Fibroblast of pulmonary artery (primary cell): ENCODE measurements at regions not wholly inside any gene's neighbourhood (a gene's known extent, or its start where the extent isn't known, plus 50 kb on each side); places are given as distances from the start of the nearest gene placed in this dataset.

Experiments used
- DNase-seq: peaks from one replicate; pipeline ENCODE4 v3.0.0-alpha.2; 2010; ENCODE audit warnings: low read depth
- H3K4me3 ChIP-seq: replicated peaks from 2 replicates; pipeline ENCODE4 v1.5.1; 2011; ENCODE audit warnings: low read depth, mild to moderate bottlenecking, control low read depth, low read length, moderate library complexity
- TF ChIP-seq, protein P1 (sequence below): IDR thresholded peaks from 2 replicates; pipeline ENCODE4 v1.5.1; 2011; ENCODE audit warnings: mild to moderate bottlenecking, control low read depth, low read length, inconsistent platforms; ENCODE audit errors: missing control alignments

DNA sequence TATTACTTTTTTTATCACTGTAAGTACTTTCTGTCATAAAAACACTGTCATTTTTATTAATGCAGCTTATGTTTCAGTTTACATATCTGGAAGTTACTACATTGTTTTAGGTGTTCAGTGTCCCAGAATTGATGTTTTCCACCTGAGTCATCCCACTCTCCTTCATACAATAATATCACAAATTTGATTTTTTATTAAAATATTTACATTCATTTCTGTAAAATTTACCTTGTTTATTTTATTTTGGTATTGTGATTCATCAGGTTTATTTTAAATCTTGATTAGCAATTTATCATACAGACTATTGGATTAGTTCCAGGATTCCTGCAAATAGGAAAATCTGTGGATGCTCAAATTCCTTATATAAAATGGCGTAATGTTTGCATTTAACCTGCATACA lies 1662.9 kb downstream of the SUCLG1 start:
- DNase-seq, result peak; percentile 12
- H3K4me3 ChIP-seq, result no peak overlapping the region
- TF ChIP-seq, protein P1, sequence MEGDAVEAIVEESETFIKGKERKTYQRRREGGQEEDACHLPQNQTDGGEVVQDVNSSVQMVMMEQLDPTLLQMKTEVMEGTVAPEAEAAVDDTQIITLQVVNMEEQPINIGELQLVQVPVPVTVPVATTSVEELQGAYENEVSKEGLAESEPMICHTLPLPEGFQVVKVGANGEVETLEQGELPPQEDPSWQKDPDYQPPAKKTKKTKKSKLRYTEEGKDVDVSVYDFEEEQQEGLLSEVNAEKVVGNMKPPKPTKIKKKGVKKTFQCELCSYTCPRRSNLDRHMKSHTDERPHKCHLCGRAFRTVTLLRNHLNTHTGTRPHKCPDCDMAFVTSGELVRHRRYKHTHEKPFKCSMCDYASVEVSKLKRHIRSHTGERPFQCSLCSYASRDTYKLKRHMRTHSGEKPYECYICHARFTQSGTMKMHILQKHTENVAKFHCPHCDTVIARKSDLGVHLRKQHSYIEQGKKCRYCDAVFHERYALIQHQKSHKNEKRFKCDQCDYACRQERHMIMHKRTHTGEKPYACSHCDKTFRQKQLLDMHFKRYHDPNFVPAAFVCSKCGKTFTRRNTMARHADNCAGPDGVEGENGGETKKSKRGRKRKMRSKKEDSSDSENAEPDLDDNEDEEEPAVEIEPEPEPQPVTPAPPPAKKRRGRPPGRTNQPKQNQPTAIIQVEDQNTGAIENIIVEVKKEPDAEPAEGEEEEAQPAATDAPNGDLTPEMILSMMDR, result no peak

DNA sequence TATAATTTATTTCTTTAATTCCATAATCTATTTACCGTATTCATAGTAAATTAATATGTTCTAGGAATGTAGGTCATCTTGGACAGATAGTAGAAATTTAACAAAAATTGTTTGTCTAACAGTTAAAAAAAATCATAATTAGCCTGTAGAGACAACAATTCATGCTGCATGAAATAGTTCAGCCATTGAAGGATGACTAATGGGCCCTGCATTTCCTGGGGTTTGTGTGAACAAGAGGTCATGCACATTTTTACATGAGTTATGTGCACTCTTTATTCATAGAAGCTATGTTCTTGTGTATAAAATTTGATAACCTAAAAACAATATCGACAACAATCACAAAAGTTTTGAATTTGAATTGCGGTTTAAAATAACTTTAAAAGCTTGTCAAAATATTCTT lies 1663.6 kb downstream of the SUCLG1 start:
- H3K4me3 ChIP-seq, result no peak overlapping the region
- TF ChIP-seq, protein P1, result no peak
- peak; percentile 82 for DNase-seq

DNA sequence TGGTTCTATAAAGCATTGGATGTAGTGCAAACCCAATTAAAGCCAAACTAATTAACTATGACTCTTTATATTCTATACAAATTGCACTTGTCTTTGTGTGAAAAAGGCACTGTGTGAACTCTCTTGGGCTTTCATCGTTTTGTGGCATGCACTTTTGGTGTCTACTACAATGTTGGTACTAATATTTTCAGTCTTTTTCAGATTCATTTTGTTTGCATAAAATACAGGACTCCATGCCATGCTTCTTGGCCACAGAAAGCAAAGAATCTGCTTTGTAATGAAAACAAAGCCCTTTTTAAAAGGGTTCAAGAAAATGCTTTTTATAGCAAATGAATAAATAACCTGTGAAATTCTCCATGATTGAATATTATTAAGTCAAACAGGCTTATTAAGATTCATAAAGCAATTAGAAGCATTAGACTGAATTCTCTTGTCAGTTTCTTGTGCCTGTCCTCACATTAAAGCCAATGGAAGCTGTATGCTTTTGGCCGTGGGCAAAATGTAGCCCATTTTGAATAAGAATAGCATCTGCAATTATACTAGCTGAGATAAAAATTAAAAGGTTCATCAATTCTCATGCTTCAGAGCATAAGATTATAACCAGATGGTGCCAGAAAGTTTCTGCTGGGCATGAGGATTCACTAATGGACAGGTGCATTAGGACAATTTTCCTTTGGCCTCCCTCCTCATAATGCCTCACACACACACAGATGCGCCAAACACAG lies 1665.2 kb downstream of the SUCLG1 start:
- TF ChIP-seq, protein P1, result no peak
- DNase-seq, result no peak
- no peak overlapping the region for H3K4me3 ChIP-seq

DNA sequence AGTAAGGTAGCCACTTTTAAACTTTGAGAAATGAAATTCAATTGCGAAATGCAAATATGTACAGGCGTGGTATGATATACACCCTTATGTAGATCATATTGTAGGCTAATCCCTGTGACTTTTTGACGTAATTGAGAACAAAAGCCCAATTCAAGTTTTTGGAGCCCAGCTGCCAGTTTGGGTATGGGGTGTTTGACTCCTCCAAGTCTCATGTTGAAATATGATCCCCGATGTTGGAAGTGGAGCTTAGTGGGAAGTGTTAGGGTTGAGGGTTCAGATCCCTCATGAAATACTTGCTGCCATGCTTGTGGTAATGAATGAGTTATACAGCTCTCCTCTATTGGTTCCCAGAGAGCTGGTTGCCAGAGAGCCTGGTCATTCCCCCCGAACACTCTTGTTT lies 1666.8 kb downstream of the SUCLG1 start:
- TF ChIP-seq, protein P1, result no peak
- DNase-seq, result no peak
- H3K4me3 ChIP-seq, result no peak overlapping the region

DNA sequence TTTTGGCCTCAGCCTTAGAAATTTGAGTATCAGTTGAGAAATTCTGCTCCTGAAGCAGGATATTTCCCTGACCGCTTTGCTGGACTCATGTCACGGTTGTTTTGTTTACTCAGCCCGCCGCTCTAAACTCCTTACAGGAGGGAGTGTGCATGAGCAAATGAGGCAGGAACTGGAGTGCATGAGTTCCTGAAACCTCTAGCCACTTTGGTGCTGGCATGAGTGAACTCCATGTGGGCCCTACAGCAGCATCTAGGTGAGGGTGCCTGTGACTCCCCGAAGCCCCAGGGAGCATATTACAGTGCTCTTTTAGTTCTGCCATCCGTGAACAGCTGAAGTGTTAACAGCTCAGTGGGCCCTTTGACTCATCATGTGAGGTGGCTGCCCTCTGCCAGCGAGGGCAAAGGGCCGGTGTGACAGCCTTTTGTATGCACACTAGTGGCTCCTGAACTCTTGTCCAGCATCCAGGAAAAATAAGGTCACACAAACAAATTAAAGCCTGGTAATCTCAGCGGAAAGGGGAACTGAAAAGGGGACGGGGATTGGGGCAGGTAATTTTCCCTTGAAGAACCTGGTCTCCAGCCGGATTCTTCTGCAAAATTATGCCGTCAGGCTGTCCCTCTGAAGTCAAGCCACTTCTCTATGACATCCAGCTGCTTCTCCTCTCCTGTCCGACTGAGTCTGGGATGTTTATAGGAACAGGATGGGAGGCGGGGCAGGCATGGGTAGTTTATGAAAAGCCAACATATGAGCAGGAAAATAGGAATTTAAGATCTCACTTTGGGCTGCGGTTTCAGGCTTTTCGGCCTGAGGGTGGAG lies 1668.7 kb downstream of the SUCLG1 start:
- TF ChIP-seq, protein P1, result no peak
- no peak overlapping the region for H3K4me3 ChIP-seq
- DNase-seq, result peak; percentile 70

GRCh38 chr2:82789851-82790205 lies 1669.3 kb downstream of the SUCLG1 start:
- TF ChIP-seq, protein P1, result no peak
- DNase-seq, result peak; percentile 21
- H3K4me3 ChIP-seq, result no peak overlapping the region
